ENCODE measurements at regions not wholly inside any gene's neighbourhood (a gene's known extent, or its start where the extent isn't known, plus 50 kb on each side); places are given as distances from the start of the nearest gene placed in this dataset.

DNA sequence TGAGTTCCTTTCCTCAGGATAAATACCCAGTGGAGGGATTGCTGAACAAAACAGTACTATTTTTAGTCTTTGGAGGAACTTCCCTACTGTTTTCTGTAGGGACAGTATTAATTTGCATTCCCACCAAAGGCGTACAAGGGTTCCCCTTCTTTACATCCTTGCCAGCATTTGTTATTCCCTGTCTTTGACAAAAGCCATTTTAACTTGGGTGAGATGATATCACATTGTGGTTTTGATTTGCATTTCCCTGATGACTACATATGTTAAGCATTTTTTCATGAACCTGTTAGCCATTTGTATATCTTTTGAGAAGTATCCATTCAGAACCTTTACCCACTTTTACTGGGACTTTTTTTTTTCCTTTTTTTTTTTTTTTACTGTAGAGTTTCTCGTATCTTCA is 126.2 kb upstream of the ANXA10 start:
- TF ChIP-seq, protein P1, sequence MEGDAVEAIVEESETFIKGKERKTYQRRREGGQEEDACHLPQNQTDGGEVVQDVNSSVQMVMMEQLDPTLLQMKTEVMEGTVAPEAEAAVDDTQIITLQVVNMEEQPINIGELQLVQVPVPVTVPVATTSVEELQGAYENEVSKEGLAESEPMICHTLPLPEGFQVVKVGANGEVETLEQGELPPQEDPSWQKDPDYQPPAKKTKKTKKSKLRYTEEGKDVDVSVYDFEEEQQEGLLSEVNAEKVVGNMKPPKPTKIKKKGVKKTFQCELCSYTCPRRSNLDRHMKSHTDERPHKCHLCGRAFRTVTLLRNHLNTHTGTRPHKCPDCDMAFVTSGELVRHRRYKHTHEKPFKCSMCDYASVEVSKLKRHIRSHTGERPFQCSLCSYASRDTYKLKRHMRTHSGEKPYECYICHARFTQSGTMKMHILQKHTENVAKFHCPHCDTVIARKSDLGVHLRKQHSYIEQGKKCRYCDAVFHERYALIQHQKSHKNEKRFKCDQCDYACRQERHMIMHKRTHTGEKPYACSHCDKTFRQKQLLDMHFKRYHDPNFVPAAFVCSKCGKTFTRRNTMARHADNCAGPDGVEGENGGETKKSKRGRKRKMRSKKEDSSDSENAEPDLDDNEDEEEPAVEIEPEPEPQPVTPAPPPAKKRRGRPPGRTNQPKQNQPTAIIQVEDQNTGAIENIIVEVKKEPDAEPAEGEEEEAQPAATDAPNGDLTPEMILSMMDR (conservative IDR thresholded peaks at IDR 0.05; ENCODE audit: low read length), result no peak
- no peak for TF ChIP-seq EZH2phosphoT487 (IDR thresholded peaks at IDR 0.05; ENCODE audit: borderline replicate concordance)
